HUES6 (cell line): ENCODE measurements at regions not wholly inside any gene's neighbourhood (a gene's known extent, or its start where the extent isn't known, plus 50 kb on each side); places are given as distances from the start of the nearest gene placed in this dataset.

Experiments
- H3K27ac ChIP-seq: 2 replicates; pipeline ENCODE4 v1.7.0; 2013; ENCODE audit warnings: low read depth, mild to moderate bottlenecking, low read length, inconsistent platforms
- H3K27me3 ChIP-seq: 2 replicates; pipeline ENCODE4 v1.6.1; 2013; ENCODE audit warnings: low read length; ENCODE audit not compliant: control insufficient read depth, insufficient read depth
- H3K36me3 ChIP-seq: 2 replicates; pipeline ENCODE4 v1.6.1; 2013; ENCODE audit warnings: low read length; ENCODE audit not compliant: control insufficient read depth, insufficient read depth
- H3K4me1 ChIP-seq: 2 replicates; pipeline ENCODE4 v1.6.1; 2013; ENCODE audit warnings: low read length; ENCODE audit not compliant: control insufficient read depth, insufficient read depth
- H3K4me3 ChIP-seq: 2 replicates; pipeline ENCODE4 v1.5.1; 2013; ENCODE audit warnings: low read depth, low read length
- H3K9ac ChIP-seq: one replicate; pipeline ENCODE4 v1.6.1; 2013; ENCODE audit warnings: mild to moderate bottlenecking, low read length
- H3K9me3 ChIP-seq: 2 replicates; pipeline ENCODE4 v1.6.1; 2013; ENCODE audit warnings: low read depth, low read length; ENCODE audit not compliant: control insufficient read depth, insufficient read depth

- Histone ChIP-seq H3K4me3 (no peak overlapping the region), H3K4me1 (no peaks in the 10 kb centered on the region), H3K9me3 (no peaks in the 10 kb centered on the region), H3K9ac (no peak overlapping the region), H3K27ac (no peak overlapping the region), H3K27me3 (no peaks in the 10 kb centered on the region), H3K36me3 (no peaks in the 10 kb centered on the region)
Measured at GRCh38 chr1:199728345-199728744, 299.2 kb upstream of the NR5A2 start.

- Histone ChIP-seq H3K36me3 (no peaks in the 10 kb centered on the region), H3K9me3 (no peaks in the 10 kb centered on the region), H3K4me1 (peaks cover 11% of the 10 kb centered on the region), H3K27me3 (no peaks in the 10 kb centered on the region), H3K4me3 (no peak overlapping the region), H3K9ac (no peak overlapping the region), H3K27ac (no peak overlapping the region)
Measured at GRCh38 chr1:199733125-199733524, 294.4 kb upstream of the NR5A2 start.

GRCh38 chr1:199734186-199734585 is 293.3 kb upstream of the NR5A2 start:
- no peaks in the 10 kb centered on the region for H3K36me3 ChIP-seq
- peaks cover 11% of the 10 kb centered on the region for H3K4me1 ChIP-seq
- H3K27ac ChIP-seq: no peak overlapping the region
- H3K4me3 ChIP-seq: no peak overlapping the region
- H3K9me3 ChIP-seq: no peaks in the 10 kb centered on the region
- H3K27me3 ChIP-seq: no peaks in the 10 kb centered on the region
- no peak overlapping the region for H3K9ac ChIP-seq

- peaks cover 11% of the 10 kb centered on the region for H3K4me1 ChIP-seq
- H3K27me3 ChIP-seq: no peaks in the 10 kb centered on the region
- no peaks in the 10 kb centered on the region for H3K36me3 ChIP-seq
- H3K27ac ChIP-seq: no peak overlapping the region
- H3K4me3 ChIP-seq: no peak overlapping the region
- no peaks in the 10 kb centered on the region for H3K9me3 ChIP-seq
- H3K9ac ChIP-seq: no peak overlapping the region
Measured at GRCh38 chr1:199735660-199736059, 291.9 kb upstream of the NR5A2 start.

GRCh38 chr1:199736646-199737045 is 290.9 kb upstream of the NR5A2 start:
- H3K27ac ChIP-seq: no peak overlapping the region
- H3K4me1 ChIP-seq: peaks cover 11% of the 10 kb centered on the region
- no peak overlapping the region for H3K9ac ChIP-seq
- H3K4me3 ChIP-seq: no peak overlapping the region
- H3K36me3 ChIP-seq: no peaks in the 10 kb centered on the region
- H3K27me3 ChIP-seq: no peaks in the 10 kb centered on the region
- H3K9me3 ChIP-seq: no peaks in the 10 kb centered on the region

- Histone ChIP-seq H3K9me3 (no peaks in the 10 kb centered on the region), H3K27ac (no peak overlapping the region), H3K36me3 (no peaks in the 10 kb centered on the region), H3K9ac (no peak overlapping the region), H3K4me3 (no peak overlapping the region), H3K4me1 (no peaks in the 10 kb centered on the region), H3K27me3 (0 out of 2 replicates have a peak, but pooled peaks cover under 1% of the 10 kb centered on the region)
Measured at GRCh38 chr1:199741586-199741985, 285.9 kb upstream of the NR5A2 start.

- 0 out of 2 replicates have a peak, but pooled peaks cover 2% of the 10 kb centered on the region for H3K27me3 ChIP-seq
- H3K36me3 ChIP-seq: no peaks in the 10 kb centered on the region
- H3K9me3 ChIP-seq: no peaks in the 10 kb centered on the region
- no peak overlapping the region for H3K9ac ChIP-seq
- H3K4me3 ChIP-seq: no peak overlapping the region
- H3K27ac ChIP-seq: no peak overlapping the region
- H3K4me1 ChIP-seq: peaks cover under 1% of the 10 kb centered on the region; the same call in 1 of the 2 replicates
Measured at GRCh38 chr1:199742547-199742946, 285.0 kb upstream of the NR5A2 start.

- Histone ChIP-seq H3K4me3 (no peak overlapping the region), H3K9me3 (no peaks in the 10 kb centered on the region), H3K9ac (no peak overlapping the region), H3K27ac (no peak overlapping the region), H3K36me3 (no peaks in the 10 kb centered on the region), H3K4me1 (peaks cover 4% of the 10 kb centered on the region; the same call in 1 of the 2 replicates), H3K27me3 (0 out of 2 replicates have a peak, but pooled peaks cover 2% of the 10 kb centered on the region)
Measured at GRCh38 chr1:199743227-199743626, 284.3 kb upstream of the NR5A2 start.

GRCh38 chr1:199746666-199747384 is 280.7 kb upstream of the NR5A2 start:
- Histone ChIP-seq H3K27ac (no peak overlapping the region), H3K9ac (no peak overlapping the region), H3K9me3 (no peaks in the 10 kb centered on the region), H3K36me3 (no peaks in the 10 kb centered on the region), H3K4me1 (peaks cover 4% of the 10 kb centered on the region; the same call in 1 of the 2 replicates), H3K4me3 (no peak overlapping the region), H3K27me3 (0 out of 2 replicates have a peak, but pooled peaks cover 2% of the 10 kb centered on the region)

GRCh38 chr1:199747984-199748383 is 279.5 kb upstream of the NR5A2 start:
- Histone ChIP-seq H3K27me3 (0 out of 2 replicates have a peak, but pooled peaks cover 2% of the 10 kb centered on the region), H3K9me3 (no peaks in the 10 kb centered on the region), H3K27ac (no peak overlapping the region), H3K36me3 (no peaks in the 10 kb centered on the region), H3K9ac (no peak overlapping the region), H3K4me3 (peak overlapping the region; percentile 1; the same call in 1 of the 2 replicates), H3K4me1 (peaks cover 4% of the 10 kb centered on the region; the same call in 1 of the 2 replicates)

GRCh38 chr1:199751506-199751905 is 276.0 kb upstream of the NR5A2 start:
- no peak overlapping the region for H3K27ac ChIP-seq
- 0 out of 2 replicates have a peak, but pooled peaks cover 2% of the 10 kb centered on the region for H3K27me3 ChIP-seq
- H3K9me3 ChIP-seq: peaks cover 3% of the 10 kb centered on the region
- H3K4me1 ChIP-seq: peaks cover 4% of the 10 kb centered on the region; the same call in 1 of the 2 replicates
- H3K36me3 ChIP-seq: no peaks in the 10 kb centered on the region
- H3K4me3 ChIP-seq: no peak overlapping the region
- H3K9ac ChIP-seq: no peak overlapping the region
